ENCODE measurements at regions not wholly inside any gene's neighbourhood (a gene's known extent, or its start where the extent isn't known, plus 50 kb on each side); places are given as distances from the start of the nearest gene placed in this dataset.

DNA sequence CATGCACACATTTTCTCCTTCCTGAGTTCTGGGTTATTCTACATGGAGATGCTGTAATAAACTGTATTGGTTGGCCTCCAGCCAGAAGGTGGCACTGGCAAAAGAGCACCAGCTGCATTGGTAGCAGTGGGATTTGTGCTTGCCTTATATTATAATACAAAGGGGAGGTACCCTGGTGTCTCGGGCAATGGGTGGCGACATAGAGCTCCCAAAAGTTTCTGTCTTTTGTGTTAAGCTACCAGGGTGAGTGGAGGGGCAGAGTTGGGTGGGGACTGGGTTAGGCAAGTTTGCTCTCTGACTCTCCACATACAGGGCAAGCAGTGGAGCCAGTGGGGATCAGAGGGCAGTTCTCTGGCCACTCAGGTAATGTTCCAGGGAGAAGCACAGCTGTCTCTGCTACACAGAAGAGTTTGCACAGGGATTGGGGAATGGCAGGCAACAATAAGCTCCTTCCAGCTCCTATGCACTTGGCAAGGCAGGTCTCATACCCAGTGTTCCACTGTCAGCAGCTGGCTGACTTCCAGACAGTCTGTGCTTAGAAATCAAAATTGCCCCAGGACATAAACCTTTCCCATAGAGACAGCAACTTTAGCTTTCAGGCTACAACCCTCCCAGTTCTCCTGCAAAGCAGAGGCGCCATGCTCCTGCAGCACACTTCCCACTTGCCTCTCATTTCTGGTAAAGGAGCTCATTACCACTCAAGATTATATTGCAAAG lies 463.9 kb upstream of the PCDH7 start:
- WGBS, 2 experiments (ENCODE audit: insufficient coverage in 1 of 2, insufficient read length in 1 of 2), result 93 to 100% methylated on average over 1 to 3 of the region's 3 CpGs
- DNase-seq, result peak; percentile 50

DNA sequence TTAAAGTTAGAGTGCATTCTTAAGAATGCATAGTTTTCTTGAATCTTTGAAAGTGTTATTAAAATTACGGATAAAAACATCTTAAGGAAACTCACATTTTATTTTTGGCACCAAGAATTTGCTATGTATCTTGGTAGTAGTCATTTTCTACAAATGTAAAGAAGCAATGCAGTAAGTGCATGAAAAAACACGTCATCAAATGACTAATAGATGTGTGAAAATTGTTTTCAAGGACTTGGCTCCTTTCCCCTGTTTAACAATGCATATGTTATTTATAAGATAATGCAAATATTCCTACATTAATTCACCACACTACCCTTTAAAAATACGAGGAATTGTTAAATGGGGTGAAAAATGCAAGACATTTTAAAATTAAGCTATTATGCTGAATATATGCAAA lies 461.2 kb upstream of the PCDH7 start:
- DNase-seq, result no peak
- Mint-ChIP-seq H3K9me3 (peaks cover 6% of the 10 kb centered on the region), H3K4me1 (no peaks in the 10 kb centered on the region), H3K27me3 (ENCODE audit: insufficient read depth) (no peaks in the 10 kb centered on the region), H3K27ac (no peak overlapping the region), H3K4me3 (no peak overlapping the region), H3K36me3 (ENCODE audit: low read depth) (no peaks in the 10 kb centered on the region)
- whole genome bisulfite sequencing, 2 experiments (ENCODE audit: insufficient coverage in 1 of 2, insufficient read length in 1 of 2), result 81 to 100% methylated on average over 2 of the region's 3 CpGs
- Histone ChIP-seq H3K4me1 (ENCODE audit: control insufficient read depth, insufficient read depth, low read length) (no peaks in the 10 kb centered on the region), H3K27me3 (ENCODE audit: control insufficient read depth, insufficient read depth, low read length, poor library complexity, severe bottlenecking) (no peaks in the 10 kb centered on the region), H3K9me3 (ENCODE audit: control insufficient read depth, low read length) (no peaks in the 10 kb centered on the region), H3K27ac (ENCODE audit: low read depth, low read length) (no peak overlapping the region), H3K36me3 (ENCODE audit: control insufficient read depth, insufficient read depth, low read length) (no peaks in the 10 kb centered on the region), H3K9ac (ENCODE audit: extremely low read depth, low read length, poor library complexity, severe bottlenecking) (no peak overlapping the region), H3K4me3 (ENCODE audit: low read length) (no peak overlapping the region)
- TF ChIP-seq, protein P1, sequence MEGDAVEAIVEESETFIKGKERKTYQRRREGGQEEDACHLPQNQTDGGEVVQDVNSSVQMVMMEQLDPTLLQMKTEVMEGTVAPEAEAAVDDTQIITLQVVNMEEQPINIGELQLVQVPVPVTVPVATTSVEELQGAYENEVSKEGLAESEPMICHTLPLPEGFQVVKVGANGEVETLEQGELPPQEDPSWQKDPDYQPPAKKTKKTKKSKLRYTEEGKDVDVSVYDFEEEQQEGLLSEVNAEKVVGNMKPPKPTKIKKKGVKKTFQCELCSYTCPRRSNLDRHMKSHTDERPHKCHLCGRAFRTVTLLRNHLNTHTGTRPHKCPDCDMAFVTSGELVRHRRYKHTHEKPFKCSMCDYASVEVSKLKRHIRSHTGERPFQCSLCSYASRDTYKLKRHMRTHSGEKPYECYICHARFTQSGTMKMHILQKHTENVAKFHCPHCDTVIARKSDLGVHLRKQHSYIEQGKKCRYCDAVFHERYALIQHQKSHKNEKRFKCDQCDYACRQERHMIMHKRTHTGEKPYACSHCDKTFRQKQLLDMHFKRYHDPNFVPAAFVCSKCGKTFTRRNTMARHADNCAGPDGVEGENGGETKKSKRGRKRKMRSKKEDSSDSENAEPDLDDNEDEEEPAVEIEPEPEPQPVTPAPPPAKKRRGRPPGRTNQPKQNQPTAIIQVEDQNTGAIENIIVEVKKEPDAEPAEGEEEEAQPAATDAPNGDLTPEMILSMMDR (conservative IDR thresholded peaks at IDR 0.05), result no peak

More for the DNA sequence above, 463.9 kb upstream of the PCDH7 start:
- TF ChIP-seq, protein P1 (conservative IDR thresholded peaks at IDR 0.05), result no peak
- no peak overlapping the region for H3K4me3 ChIP-seq (ENCODE audit: low read length)
- peaks cover 2% of the 10 kb centered on the region for H3K9me3 ChIP-seq (ENCODE audit: control insufficient read depth, low read length)
- no peak overlapping the region for H3K27ac ChIP-seq (ENCODE audit: low read depth, low read length)
- no peaks in the 10 kb centered on the region for H3K4me1 ChIP-seq (ENCODE audit: control insufficient read depth, insufficient read depth, low read length)
- no peak overlapping the region for H3K9ac ChIP-seq (ENCODE audit: extremely low read depth, low read length, poor library complexity, severe bottlenecking)
- H3K27me3 Mint-ChIP-seq (ENCODE audit: insufficient read depth), result no peaks in the 10 kb centered on the region
- no peaks in the 10 kb centered on the region for H3K36me3 Mint-ChIP-seq (ENCODE audit: low read depth)
- no peak overlapping the region for H3K4me3 Mint-ChIP-seq
- H3K9me3 Mint-ChIP-seq, result peaks cover 17% of the 10 kb centered on the region
- no peaks in the 10 kb centered on the region for H3K36me3 ChIP-seq (ENCODE audit: control insufficient read depth, insufficient read depth, low read length)
- no peaks in the 10 kb centered on the region for H3K4me1 Mint-ChIP-seq
- H3K27ac Mint-ChIP-seq, result no peak overlapping the region
- H3K27me3 ChIP-seq (ENCODE audit: control insufficient read depth, insufficient read depth, low read length, poor library complexity, severe bottlenecking), result no peaks in the 10 kb centered on the region

DNA sequence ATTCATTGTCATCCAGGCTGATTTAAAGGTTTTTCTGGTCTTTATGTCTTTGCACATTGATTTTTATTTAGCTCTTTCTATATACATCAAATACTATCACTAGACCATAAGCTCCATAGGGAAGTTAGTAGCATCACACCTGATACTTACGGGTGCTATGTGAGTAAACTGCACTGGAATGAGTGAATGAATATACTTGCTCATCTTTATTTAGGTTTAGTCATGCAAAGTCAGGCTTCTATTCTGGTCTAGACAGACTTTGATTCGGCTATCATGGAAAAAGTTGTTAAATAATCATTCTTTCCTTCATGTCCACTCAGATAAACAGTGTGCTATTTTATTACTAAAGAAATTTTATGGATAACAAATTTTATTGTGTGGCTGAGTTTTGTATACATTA lies 457.8 kb upstream of the PCDH7 start:
- no peak overlapping the region for H3K4me3 Mint-ChIP-seq
- no peak overlapping the region for H3K9ac ChIP-seq (ENCODE audit: extremely low read depth, low read length, poor library complexity, severe bottlenecking)

More for the DNA sequence above, 457.8 kb upstream of the PCDH7 start:
- Histone ChIP-seq H3K36me3 (ENCODE audit: control insufficient read depth, insufficient read depth, low read length) (no peaks in the 10 kb centered on the region), H3K4me1 (ENCODE audit: control insufficient read depth, insufficient read depth, low read length) (no peaks in the 10 kb centered on the region), H3K27ac (ENCODE audit: low read depth, low read length) (no peak overlapping the region), H3K4me3 (ENCODE audit: low read length) (no peak overlapping the region), H3K9me3 (ENCODE audit: control insufficient read depth, low read length) (no peaks in the 10 kb centered on the region), H3K27me3 (ENCODE audit: control insufficient read depth, insufficient read depth, low read length, poor library complexity, severe bottlenecking) (no peaks in the 10 kb centered on the region)
- H3K36me3 Mint-ChIP-seq (ENCODE audit: low read depth), result no peaks in the 10 kb centered on the region
- peaks cover 12% of the 10 kb centered on the region for H3K9me3 Mint-ChIP-seq
- no peak for DNase-seq
- WGBS, 2 experiments (ENCODE audit: insufficient coverage in 1 of 2, insufficient read length in 1 of 2), result 95 to 100% methylated on average over 1 to 2 of the region's 2 CpGs
- no peak overlapping the region for H3K27ac Mint-ChIP-seq
- H3K27me3 Mint-ChIP-seq (ENCODE audit: insufficient read depth), result no peaks in the 10 kb centered on the region
- TF ChIP-seq, protein P1 (conservative IDR thresholded peaks at IDR 0.05), result no peak
- no peaks in the 10 kb centered on the region for H3K4me1 Mint-ChIP-seq
